HG03442 (cell line): ENCODE measurements at regions not wholly inside any gene's neighbourhood (a gene's known extent, or its start where the extent isn't known, plus 50 kb on each side); places are given as distances from the start of the nearest gene placed in this dataset.
"Not testable (repeated sequence)": the region's sequence is repeated elsewhere in the genome, so short reads cannot be mapped to it uniquely, and the experiment has no call there.

Experiments
- ATAC-seq: cut with Tn5 transposase; IDR thresholded peaks from one replicate; pipeline ENCODE4 v1.9.1; 2021; ENCODE audit warnings: mild to moderate bottlenecking, moderate library complexity; ENCODE audit not compliant: unreplicated experiment

DNA sequence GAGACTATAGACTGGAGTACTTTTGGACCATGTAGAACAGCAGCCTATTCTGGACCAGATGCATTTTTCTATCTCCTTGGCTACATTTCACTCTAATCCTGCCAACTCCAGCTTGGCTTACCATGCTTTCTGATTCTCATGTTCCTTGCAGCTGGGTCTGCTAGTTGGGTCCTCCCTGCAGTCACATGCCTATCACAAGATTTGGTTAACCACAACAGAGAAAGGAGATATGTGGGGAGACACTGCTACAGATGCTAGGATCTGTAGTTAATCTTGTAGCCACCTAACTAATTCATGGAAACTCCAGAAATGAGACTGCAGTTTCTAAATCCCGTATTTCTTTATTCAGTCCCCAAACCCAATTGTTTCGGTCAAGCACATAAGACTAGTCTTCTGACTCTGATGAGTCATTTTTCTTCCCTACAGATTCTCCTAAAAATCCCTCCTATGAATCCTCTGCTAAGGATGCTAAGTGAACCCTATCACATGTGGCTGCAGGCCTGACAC lies 410.6 kb downstream of the DAD1 start:
- ATAC-seq = no peak

DNA sequence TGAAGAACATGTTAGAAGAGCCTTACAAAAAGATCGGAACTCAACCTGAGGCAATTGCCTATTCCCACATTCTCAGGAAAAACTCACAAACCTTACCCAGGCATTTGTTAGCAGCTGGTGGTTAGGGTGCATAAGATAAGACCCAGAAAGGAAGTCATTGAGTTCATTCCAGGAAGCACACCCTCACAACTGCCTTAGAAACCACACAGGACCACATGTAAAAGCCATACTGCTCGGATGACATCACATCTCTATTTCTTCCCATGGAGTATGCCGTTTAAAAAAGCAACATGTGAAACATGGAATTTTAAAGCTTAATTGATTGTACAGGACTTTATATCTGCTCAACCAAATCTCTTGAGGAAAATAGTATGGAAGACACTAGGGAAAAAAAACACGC lies 411.2 kb downstream of the DAD1 start:
- no peak for ATAC-seq

DNA sequence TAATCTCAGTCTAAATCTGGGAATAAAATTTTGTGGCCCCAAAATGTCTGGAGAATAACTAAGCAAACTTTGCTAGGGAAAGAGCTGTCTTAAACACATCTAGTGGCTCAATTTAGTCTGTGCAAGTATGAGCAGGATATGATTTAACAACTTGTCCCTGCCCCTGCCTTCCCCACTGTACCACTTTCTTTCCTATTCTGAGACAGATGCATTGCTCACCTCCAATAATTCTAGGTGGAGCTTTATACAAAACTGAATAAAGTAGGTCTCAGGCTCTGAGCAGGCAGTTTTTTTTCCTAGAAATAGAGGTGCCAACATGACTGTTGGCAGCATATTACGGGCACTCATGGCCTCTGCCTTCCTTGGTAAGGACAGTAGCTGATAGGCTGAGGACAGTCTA lies 412.1 kb downstream of the DAD1 start:
- no peak for ATAC-seq

DNA sequence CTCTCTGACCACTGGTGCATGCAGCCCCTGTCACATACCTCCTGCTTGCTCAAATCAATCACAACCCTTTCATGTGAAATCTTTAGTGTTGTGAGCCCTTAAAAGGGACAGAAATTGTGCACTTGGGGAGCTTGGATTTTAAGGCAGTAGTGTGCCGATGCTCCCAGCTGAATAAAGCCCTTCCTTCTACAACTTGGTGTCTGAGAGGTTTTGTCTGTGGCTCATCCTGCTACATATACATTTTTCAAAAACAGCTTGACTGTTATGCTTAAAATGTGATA lies 413.8 kb downstream of the DAD1 start:
- not testable (repeated sequence) for ATAC-seq

DNA sequence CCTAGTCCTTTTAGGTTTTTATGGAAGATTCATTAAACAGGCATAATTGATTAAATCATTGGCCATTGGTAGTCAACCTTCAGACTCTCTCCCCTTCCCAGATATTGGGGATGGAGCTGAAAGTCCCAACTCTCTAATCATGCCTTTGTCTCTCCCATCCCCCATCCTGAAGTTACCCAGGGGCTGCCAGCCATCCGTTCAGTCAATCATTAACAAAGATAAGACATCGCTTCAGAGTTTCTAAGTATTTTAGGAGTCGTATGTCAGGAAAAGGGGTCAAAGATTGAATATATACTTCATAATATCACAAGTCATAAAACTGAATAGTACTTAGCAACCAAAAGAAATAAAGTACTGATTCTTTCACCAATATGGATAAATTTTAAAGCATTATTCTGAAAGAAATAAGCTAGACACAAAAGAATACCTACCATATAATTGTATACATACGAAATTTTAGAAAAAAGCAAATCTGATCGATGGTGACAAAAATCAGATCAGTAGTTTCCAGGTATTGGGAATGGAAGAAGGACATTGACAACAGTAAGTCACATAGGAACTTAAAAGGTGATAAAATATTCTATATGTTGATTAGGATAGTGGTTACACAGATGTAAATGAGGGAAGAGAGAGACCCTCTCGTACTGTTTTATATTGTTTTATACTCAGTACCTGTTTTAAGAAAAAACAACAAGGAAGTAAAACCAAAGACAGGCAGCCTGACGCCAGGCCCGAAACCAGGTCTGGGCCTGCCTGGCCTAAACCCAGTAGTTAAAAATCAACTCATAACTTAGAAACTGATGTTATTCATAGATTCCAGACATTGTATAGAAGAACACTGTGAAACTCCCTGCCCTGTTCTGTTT lies 414.4 kb downstream of the DAD1 start:
- ATAC-seq = no peak

DNA sequence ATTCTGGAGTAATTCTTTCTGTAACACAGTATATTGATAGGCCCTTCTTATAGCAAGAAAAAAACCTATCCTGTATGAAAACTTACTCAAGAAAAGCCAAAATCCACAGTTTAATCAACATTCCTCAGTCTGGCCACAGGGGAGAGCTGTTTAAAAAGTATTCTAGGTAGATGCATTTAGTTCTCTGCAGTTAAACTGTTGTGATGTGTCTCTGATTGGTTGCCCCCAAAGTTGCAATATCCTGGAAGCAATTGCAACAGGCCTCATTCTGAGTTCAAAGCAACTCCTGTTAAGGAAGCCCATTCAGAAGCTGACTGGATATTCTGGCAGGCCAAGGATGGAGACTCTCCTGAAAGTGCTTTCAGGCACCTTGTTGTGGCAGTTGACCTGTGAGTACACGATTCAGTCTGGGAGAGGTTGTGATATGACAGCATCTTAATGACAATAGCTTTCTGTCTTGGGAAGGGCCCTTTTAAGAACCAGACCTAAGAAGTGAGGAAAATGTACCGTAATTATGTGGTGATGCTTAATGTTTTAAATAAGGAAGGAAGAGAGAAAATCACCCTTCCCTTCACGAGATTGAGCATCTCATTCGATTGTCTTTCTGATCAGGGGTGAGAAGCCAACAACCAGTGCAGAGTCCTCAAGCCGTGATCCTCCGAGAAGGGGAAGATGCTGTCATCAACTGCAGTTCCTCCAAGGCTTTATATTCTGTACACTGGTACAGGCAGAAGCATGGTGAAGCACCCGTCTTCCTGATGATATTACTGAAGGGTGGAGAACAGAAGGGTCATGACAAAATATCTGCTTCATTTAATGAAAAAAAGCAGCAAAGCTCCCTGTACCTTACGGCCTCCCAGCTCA lies 420.7 kb downstream of the DAD1 start:
- ATAC-seq = no peak

DNA sequence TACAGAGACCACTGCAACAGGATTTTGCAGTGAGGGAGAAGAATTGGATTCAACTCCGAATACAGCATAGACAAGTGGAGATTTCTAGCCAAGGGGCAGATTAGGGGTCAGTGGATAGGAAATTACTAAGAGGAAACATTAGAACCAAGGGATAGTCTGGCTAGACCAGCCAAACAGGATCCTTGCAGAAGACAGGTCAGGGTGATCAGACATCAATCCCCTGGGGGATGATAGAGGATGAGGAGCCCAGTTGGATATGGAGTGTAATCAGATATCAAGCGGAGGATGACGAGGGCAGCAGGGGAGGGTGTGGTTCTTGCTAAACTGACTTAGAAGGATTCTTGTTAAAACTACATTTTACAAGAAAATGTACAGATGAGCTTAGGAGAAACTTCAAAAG lies 424.4 kb downstream of the DAD1 start:
- no peak for ATAC-seq

DNA sequence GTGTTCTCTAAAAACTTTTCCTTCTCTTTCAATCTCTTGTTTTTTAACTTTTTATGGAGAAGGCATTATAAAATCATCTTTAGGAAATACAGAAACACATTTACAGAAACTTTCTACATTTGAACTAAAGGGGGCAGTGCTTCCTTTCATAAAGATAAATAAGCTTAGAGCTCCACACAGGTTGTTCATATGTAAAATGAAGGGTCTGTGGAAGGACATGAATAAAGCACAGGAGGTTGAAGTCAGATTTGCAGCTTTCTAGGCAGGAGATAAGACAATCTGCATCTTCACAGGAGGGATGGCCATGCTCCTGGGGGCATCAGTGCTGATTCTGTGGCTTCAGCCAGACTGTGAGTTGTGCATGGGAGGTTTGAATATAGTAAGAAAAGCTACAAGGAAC lies 426.0 kb downstream of the DAD1 start:
- ATAC-seq = no peak

DNA sequence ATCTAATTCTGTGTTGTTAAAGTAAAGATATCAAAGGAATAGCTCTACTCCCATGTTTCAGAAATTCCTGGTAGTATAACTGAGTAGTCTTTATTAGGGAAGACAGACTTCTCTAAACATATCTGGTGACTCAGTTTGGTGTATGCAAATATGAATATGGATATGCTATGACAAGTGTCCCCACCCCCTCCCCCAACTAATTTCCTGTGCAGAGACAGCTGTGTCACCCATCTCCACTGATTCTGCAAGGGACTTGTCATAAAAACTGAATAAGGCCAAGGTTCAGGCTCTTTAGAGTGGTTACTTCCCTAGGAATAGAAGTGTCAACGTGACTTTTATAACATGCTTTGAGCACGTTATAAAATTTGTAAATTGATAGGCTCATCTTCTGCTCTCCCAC lies 429.1 kb downstream of the DAD1 start:
- no peak for ATAC-seq

DNA sequence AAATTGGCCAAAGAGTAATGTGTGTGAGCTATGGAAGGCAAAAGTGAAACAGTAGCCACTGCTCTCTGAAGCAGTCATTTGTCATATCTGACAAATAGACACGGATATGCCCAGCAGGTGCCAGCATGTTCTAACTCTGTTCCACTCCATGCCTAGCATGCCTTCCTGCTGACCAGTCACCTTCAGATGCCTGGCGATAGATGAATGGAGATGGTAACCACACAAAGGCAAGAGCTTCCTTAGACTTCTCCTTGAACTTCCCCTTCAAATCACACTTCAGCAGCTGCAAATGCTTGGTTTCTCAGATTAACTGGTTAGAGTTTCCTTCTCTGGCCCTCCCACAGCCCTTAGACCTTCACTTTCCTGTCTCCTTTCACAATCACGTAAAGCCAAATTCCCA lies 429.9 kb downstream of the DAD1 start:
- ATAC-seq = no peak

DNA sequence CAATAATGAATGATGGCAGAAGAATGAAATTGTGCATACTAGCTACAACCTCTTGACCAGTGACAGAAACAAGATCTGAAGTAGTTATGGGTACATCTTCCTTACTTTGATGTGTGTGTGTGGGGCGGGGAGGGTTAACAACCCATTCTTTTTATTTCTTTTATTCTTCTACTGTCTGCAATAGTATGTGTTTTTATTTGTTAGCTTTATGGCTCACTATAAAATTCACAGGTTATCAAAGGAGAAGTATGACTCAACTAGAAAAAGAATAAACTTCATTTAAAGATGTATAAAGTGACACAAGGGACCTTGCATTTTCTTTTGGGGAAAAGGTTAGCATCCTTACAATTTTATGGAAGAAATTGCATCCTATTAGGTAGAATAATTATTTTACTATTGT lies 430.5 kb downstream of the DAD1 start:
- ATAC-seq = no peak

DNA sequence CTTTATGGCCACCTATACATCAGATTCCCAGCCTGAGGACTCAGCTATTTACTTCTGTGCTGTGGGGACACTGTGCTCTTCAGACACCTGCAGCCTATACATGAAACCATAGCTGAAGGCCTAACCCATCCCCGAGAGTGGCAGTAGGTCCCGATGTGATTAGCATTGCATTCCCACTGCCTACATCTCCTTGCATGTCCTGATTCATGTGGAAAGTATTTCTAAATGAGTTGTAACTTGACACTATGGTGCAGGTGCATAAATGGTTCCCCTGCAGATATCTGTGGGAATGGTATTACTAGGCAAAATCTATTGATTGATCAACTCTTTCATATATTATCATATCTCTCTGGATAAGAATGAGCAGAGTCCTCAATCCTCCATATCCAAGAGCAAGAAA lies 433.5 kb downstream of the DAD1 start:
- no peak for ATAC-seq

DNA sequence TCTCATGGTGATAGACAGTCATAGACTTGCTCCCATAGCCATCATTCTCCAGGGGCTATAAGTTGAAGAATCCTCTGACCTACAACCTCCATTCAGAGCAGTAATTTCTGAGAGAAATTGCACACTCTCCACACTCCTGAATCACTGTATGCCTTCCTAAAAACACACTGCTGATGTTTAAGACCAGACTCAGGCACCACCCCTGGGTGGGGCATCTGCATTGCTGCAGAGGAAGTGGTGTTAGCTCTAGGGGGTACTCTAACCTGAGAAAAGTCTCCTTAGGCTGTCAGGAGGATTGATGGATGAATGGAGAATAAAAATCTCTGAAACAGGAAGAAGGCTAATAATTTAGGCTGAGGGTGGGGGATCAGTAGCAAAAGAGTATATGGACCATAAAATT lies 436.1 kb downstream of the DAD1 start:
- ATAC-seq = no peak

DNA sequence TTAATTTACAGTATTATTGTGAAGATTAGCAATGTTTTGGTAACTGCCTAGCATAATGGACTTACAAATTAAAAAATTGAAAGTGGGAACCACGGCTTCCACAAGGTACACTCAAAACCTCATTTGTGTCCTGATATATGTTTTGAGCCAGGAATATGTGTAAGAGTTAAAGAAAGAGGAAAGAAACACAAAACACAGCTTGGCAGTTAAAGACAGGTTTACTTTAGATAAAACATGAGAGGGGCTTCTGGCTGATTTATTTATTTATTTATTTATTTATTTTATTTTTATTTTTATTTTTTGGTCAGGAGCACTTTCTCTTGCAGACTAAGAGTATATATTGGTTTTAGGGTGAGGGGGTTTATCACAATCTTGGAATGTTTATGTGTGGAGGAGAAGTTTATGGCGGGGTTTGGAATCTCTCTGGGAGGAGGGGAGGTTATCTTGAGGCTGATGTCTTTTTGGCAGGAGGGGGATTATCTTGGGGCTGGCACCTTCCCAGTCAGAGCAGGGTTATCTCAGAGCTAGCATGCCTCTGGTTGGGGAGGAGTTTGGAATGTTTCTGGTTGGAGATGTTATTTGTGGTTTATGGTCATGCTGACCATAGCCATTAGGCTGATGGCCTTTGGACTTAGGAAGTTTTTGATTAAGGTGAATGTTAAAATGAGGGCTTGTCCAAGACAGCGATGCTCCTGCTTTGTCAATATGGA lies 436.7 kb downstream of the DAD1 start:
- ATAC-seq = no peak

DNA sequence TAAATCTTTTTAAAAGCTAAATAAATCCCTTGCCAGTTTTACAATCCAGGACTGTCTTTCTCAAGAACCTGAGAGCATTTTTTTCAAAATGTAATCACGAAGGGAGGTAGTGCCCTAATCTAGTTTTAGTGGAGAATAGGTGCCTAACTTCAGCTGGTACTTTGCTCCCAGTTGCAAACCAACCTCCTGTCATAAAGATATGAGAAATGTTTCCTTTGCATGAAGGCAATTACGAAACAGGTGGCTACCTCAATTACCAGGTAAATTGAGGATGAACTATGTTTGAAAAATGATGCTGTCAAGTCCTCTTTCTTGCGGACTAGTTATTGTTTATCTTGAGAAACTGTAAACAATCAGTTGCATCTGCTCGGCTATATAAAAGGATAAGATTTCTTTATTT lies 437.9 kb downstream of the DAD1 start:
- no peak for ATAC-seq

DNA sequence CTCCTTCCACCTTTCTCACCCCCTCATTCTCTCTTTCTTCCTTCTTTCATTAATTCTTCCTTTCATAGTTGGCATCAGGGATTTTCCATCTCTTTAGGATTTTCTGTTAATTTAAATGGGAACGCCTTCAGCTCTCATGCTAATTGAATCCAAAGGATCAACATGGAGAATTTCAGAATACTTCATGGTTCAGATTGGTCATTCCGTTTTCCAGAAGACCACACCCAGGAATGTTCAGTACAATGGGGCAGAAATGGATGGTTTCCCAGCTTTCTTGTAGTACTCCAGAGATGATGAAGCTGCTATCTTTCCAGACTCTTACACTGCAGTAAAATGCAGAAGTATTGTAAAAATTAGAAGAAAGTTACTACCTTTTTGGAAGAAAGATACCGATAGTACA lies 440.0 kb downstream of the DAD1 start:
- no peak for ATAC-seq

DNA sequence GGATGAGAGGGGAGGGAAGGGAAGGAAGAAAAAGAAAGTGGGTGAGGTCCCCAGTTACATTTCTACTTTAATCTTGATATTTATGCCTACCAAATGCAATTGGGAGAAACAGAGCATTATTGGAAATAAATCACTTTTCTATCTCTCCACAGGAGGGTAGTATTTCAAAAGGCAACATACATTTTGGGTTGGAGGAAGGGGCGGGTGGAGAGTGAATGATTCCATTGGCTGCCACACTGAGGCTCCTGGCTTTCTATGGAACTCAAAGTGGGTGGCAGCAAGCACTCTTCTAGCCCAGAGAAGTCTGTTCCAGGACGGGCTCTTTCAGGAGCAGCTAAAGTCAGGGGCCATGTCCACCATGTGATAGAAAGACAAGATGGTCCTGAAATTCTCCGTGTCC lies 441.3 kb downstream of the DAD1 start:
- no peak for ATAC-seq

DNA sequence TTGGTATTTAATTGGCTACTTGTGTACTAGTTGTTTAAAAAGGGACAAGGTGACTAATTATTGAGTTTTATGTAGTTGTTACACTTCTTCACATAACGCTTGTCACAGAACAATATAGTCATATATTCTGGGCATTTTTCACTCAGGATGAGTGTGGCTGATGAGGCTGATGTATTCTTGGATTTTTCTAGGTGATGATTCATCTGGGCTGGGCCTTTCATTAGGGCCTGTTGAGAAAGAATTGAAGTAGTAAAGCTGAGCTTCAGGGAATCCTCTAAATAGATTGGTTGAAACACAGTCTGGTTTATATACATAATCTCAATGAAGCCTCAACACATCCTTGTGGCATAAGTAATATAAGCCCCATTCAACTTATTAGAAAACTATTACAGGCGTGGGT lies 445.7 kb downstream of the DAD1 start:
- no peak for ATAC-seq

DNA sequence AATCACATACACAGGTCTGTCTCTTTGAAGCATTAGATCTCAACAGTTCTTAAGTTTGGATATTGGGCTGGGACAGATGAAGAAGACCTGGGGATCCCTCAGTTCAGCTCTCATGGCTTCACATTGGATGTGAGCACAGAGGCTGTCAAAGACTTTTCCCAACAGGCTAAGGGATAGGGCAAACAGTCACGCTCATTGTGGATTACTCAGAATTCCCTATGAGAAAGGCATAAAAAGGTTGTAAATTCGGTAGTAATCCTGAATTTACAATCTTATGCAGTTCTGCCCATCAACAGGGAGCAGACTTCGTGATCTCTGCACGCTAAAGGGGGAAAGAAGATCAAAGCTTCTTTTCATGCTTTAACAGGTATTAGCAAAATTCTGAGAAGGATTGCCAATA lies 448.4 kb downstream of the DAD1 start:
- ATAC-seq = no peak

DNA sequence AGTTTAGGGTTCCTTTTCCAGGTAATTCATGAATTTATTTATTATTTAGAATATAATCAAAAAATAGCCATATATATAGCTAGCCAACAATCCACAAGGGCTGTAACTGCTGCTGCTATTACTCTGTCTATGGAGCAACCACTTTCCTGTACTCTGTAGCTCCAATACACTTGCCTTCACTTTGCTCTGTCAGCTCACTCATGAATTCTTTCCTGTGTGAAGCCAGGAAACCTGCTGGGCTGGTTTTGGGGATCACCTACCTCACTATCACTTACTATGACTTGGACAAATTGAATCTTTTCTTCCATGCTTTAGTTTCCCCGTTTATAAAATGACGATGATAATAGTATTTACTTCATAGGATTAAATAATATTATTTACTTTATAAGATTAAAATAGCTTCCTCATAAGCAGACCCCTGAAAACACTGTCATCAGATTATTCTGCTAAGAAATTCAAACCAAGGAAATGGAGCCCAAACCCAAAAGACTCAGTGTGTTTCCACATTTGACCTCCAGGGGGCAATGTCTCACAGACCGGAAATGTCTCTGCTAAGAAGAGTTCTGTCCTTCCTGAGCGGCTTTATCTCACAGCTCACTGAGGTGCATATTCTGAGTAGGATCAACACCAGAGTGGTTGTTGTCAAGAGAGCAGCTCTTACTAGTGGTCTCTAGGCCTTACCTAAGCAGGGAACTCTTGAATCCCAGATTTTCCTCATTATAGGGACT lies 457.1 kb downstream of the DAD1 start:
- ATAC-seq = no peak

DNA sequence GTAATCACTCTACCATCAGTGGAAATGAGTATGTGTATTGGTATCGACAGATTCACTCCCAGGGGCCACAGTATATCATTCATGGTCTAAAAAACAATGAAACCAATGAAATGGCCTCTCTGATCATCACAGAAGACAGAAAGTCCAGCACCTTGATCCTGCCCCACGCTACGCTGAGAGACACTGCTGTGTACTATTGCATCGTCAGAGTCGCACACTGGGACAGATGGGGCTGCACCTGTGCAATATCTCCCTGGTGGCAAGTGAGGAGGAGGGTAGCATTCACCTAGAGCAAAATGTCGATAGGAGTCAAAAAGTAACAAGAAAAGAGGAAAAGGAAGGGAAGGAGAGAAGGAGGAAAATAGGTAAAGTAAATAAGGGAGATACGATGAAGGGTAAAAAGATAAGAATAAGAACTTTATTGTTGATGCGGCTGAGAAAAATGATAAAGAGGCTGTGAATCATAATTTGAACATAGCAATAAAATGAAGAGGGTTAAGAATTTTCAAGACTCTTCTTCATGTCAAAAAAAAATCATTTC lies 450.5 kb upstream of the OR4E1 start:
- no peak for ATAC-seq
